ENCODE measurements at regions not wholly inside any gene's neighbourhood (a gene's known extent, or its start where the extent isn't known, plus 50 kb on each side); places are given as distances from the start of the nearest gene placed in this dataset.

GRCh38 chr9:117535434-117535833 lies 120.6 kb upstream of the ASTN2 start:
- DNase-seq (ENCODE audit: low read depth, low spot score) = no peak
- Histone ChIP-seq H4K20me1 (ENCODE audit: control insufficient read depth, extremely low read depth, insufficient read depth, low read length) (no peaks in the 10 kb centered on the region), H3K4me1 (ENCODE audit: control insufficient read depth, extremely low read depth, insufficient read depth, low read length) (no peaks in the 10 kb centered on the region), H2AFZ (ENCODE audit: control insufficient read depth, low read length) (no peak overlapping the region), H3K4me3 (ENCODE audit: control insufficient read depth in 2 of 3, extremely low read depth in 1 of 3, insufficient read depth in 2 of 3, low read depth in 1 of 3, low read length in 3 of 3) (no peak overlapping the region), H3K27me3 (ENCODE audit: control insufficient read depth, extremely low read depth, insufficient read depth, low read length) (no peaks in the 10 kb centered on the region), H3K36me3 (ENCODE audit: control insufficient read depth in 2 of 2, extremely low read depth in 1 of 2, insufficient read depth in 2 of 2, low read length in 2 of 2) (no peaks in the 10 kb centered on the region), H3K4me2 (ENCODE audit: control insufficient read depth, extremely low read depth, insufficient read depth, low read depth, low read length) (no peak overlapping the region), H3K79me2 (ENCODE audit: control insufficient read depth, insufficient read depth, low read length) (no peaks in the 10 kb centered on the region), H3K9me3 (ENCODE audit: control insufficient read depth, low read depth, low read length) (no peaks in the 10 kb centered on the region), H3K27ac (ENCODE audit: control insufficient read depth, insufficient read depth, low read length) (no peak overlapping the region), H3K9me1 (ENCODE audit: control insufficient read depth, extremely low read depth, insufficient read depth, low read length) (no peaks in the 10 kb centered on the region), H3K9ac (ENCODE audit: control insufficient read depth, extremely low read depth, insufficient read depth, low read length) (no peak overlapping the region)
- no peak for FAIRE-seq
- no peak for TF ChIP-seq CTCF (optimal IDR thresholded peaks at IDR 0.05 in 1 of 3, IDR thresholded peaks at IDR 0.05 in 1 of 3, conservative IDR thresholded peaks at IDR 0.05 in 1 of 3; ENCODE audit: extremely low read depth in 1 of 3, insufficient read depth in 2 of 3, low read length in 3 of 3)
- dilution Hi-C loops (cut with MboI; ENCODE audit: extremely low pct_ligation_motif_present, low sequenced_read_pairs) = no loop called here

- H3K9ac ChIP-seq (ENCODE audit: control insufficient read depth, extremely low read depth, insufficient read depth, low read length) = no peak overlapping the region
- no peaks in the 10 kb centered on the region for H4K20me1 ChIP-seq (ENCODE audit: control insufficient read depth, extremely low read depth, insufficient read depth, low read length)
- no peaks in the 10 kb centered on the region for H3K4me1 ChIP-seq (ENCODE audit: control insufficient read depth, extremely low read depth, insufficient read depth, low read length)
- no peaks in the 10 kb centered on the region for H3K27me3 ChIP-seq (ENCODE audit: control insufficient read depth, extremely low read depth, insufficient read depth, low read length)
- dilution Hi-C loops (cut with MboI; ENCODE audit: extremely low pct_ligation_motif_present, low sequenced_read_pairs) = no loop called here
- no peak for DNase-seq (ENCODE audit: low read depth, low spot score)
- no peak for FAIRE-seq
- TF ChIP-seq EZH2 (IDR thresholded peaks at IDR 0.05; ENCODE audit: low read length) (no peak), CTCF (optimal IDR thresholded peaks at IDR 0.05 in 1 of 3, IDR thresholded peaks at IDR 0.05 in 1 of 3, conservative IDR thresholded peaks at IDR 0.05 in 1 of 3; ENCODE audit: extremely low read depth in 1 of 3, insufficient read depth in 2 of 3, low read length in 3 of 3) (no peak)
- no peaks in the 10 kb centered on the region for H3K9me3 ChIP-seq (ENCODE audit: control insufficient read depth, low read depth, low read length)
- no peak overlapping the region for H3K27ac ChIP-seq (ENCODE audit: control insufficient read depth, insufficient read depth, low read length)
- no peaks in the 10 kb centered on the region for H3K36me3 ChIP-seq (ENCODE audit: control insufficient read depth in 2 of 2, extremely low read depth in 1 of 2, insufficient read depth in 2 of 2, low read length in 2 of 2)
- H3K4me3 ChIP-seq (ENCODE audit: control insufficient read depth in 2 of 3, extremely low read depth in 1 of 3, insufficient read depth in 2 of 3, low read depth in 1 of 3, low read length in 3 of 3) = no peak overlapping the region
- no peak overlapping the region for H3K4me2 ChIP-seq (ENCODE audit: control insufficient read depth, extremely low read depth, insufficient read depth, low read depth, low read length)
- H3K79me2 ChIP-seq (ENCODE audit: control insufficient read depth, insufficient read depth, low read length) = no peaks in the 10 kb centered on the region
- no peaks in the 10 kb centered on the region for H3K9me1 ChIP-seq (ENCODE audit: control insufficient read depth, extremely low read depth, insufficient read depth, low read length)
- H2AFZ ChIP-seq (ENCODE audit: control insufficient read depth, low read length) = no peak overlapping the region
Observed at GRCh38 chr9:117528225-117528624, 113.4 kb upstream of the ASTN2 start.

Data from keratinocyte (primary cell).